GM12892 (cell line): ENCODE measurements at regions not wholly inside any gene's neighbourhood (a gene's known extent, or its start where the extent isn't known, plus 50 kb on each side); places are given as distances from the start of the nearest gene placed in this dataset.
"Not testable (repeated sequence)": the region's sequence is repeated elsewhere in the genome, so short reads cannot be mapped to it uniquely, and the experiment has no call there.

ENCODE experiments used
- DNase-seq: peaks from one replicate; pipeline ENCODE4 v3.0.0; 2011; ENCODE audit not compliant: insufficient read length
- FAIRE-seq: peaks from 2 replicates; lab custom pipeline; 2011; peaks lifted over from hg19 to GRCh38; lab: Jason Lieb, UNC
- POLR2A ChIP-seq: IDR thresholded peaks from 2 replicates; pipeline ENCODE4 v1.6.1; 2011; ENCODE audit warnings: low read depth, low read length, control low read depth
- POLR2AphosphoS5 ChIP-seq: IDR thresholded peaks from 2 replicates; pipeline ENCODE4 v1.6.1; 2011; ENCODE audit warnings: low read depth, low read length, control low read depth
- TAF1 ChIP-seq: IDR thresholded peaks from 2 replicates; pipeline ENCODE4 v1.6.1; 2011; ENCODE audit warnings: low read depth, mild to moderate bottlenecking, control low read depth, low read length, borderline replicate concordance

DNA sequence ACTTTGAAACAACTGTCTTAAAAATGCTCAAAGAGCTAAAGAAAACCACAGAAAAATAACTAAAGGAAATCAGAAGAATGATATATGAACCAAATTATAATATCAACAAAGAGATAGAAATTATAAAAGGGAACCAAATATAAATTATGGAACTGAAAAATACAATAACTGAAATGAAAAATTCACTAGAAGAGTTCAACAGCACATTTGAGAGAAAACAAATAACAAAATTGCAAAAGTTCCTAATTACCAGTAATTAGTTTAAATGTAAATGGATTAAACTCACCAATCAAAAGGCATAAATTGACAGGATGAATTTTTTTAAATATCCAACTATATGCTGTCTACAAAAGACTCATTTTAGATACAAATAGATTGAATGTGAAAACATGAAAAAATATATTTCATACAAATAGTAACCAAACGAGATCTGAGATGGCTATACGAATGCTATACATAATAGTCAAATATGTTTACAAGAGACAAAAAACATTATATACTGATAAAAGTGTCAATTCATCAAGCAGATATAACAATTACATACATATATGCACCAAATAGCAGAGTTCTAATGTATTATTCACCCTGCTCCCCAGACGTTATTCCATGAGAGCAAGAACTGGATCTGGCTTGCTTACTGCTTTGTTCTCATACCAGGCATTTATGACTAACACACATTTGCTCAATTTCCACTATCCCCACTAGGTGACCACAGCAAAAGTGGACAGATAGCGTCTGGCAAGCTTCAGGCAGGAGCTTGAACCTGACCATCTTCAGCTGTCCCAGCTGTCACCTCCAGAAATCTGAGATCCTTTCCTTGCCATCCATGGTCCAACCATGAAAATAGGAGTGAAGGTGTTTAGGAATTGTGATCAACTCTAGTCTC lies 72.4 kb upstream of the SIRPA start:
- FAIRE-seq (no peak), DNase-seq (no peak)
- TF ChIP-seq POLR2A = no peak
- no peak for TF ChIP-seq TAF1
- TF ChIP-seq POLR2AphosphoS5 = no peak

DNA sequence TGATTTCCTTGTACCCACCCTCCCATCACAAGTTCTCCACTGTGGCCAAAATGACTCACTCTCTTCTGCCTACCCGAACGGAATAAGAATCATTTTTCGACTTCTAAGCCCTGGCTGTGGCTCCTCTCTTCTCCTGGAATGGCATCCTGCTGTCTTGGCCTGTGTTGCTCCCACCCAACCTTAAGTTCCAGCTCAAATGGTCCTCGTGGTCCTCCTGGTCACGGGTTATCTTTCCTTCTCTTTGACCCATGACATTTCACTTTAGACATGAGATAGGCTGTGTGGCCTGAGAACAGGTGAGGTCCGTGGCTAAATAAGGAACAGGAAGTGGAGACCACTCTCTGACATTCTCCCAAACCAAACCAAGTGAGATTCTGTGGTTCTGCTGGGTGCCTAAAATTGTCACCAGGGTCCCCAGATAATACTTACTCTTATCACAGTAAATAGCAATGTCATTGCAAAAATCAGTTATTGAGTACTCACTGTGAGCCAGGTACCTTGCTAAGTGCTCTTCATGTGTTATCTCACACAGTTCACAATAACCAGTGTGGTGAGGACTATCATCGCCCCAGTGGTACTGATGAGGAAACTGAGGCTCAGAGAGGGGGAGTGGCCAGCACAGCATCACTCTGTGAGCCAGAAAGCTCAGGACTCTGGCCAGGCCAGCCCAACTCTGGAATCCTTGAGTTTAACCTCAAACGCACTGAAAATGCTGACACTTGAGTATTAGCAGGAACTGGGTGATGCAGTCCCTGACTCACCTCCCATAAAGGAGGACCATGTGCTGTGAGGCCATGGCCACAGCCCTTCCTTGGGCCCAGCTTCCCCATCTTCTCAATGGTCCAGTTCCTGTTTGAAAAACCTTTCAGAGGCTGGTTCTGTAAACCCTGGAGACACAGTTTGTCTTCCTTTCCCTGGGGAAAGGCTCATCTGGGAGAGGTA lies 74.8 kb upstream of the SIRPA start:
- TF ChIP-seq POLR2A (no peak), TAF1 (no peak), POLR2AphosphoS5 (no peak)
- no peak for DNase-seq
- FAIRE-seq = no peak

DNA sequence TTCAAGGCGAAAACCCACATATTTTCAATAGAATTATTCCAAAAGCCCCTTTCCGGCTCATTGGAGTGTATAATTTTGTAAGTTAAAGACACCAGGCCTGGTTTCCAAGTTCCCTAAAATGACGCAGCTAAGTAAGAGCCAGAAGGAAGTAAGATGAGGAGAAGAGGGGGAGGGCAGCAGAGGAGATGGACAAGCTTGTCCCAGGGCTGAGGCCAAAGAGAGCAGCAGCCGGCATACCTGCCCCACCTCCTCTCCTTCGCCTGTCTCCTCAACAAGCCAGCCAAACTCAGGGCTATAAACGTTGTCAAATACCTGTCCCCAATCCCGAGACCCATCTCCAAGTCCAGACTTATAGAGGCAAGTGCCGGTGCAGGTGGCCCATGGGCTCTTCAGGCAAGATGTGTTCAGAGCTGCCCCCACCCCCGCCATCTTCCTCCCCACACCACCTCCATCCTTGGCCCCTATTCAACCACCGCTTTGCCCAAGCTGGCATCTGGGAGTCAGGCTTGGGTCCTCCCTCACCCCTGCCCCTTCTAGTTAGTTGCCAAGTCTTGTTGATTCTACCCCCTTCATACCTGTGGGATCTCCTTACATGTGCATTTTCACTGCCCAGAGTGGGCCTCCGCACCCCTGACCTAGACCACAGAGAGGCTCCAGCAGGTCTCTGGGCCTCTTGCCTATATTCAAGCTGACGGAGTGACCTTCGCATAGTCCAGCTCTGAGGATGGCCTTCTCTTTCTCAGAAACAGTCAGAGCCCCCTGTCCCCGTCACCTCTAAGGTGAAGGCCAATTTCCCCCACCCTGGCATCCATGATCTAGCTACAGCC lies 75.7 kb upstream of the SIRPA start:
- FAIRE-seq (no peak), DNase-seq (no peak)
- no peak for TF ChIP-seq POLR2AphosphoS5
- no peak for TF ChIP-seq TAF1
- TF ChIP-seq POLR2A = no peak

- DNase-seq (no peak), FAIRE-seq (no peak)
- TF ChIP-seq TAF1 (no peak), POLR2AphosphoS5 (no peak), POLR2A (no peak)
Observed at GRCh38 chr20:1818895-1819294, 76.3 kb upstream of the SIRPA start.

DNA sequence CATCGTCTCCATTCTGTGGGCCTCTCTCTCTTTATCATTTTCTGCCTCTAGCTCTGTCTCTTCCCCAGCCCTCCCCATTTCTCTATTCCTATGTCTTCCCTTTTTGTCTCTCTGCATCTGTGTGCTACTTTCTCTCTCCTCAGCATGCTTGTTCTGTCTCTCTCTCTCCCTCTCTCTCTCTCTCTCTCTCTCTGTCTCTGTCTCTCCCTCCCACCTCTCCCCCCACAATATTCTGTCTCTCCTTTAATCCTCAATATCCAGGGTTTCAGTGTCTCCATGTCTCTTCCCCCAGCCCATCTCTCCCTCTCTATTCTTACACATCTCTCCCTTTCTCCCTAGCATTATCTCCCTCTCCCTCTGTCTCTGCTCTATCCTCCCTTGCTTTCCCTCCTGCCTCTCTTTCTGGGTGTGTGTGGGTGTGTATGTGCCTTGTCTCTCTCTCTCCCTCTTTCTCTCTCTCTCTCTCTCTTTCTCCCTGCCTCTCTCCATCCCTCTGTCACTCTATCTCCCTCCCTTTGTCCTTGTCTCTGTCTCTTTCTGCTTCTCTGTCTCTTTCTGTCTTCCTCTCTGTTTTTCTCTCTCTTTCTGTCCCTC lies 76.9 kb upstream of the SIRPA start:
- TF ChIP-seq TAF1 = no peak
- TF ChIP-seq POLR2AphosphoS5 = no peak
- no peak for TF ChIP-seq POLR2A
- DNase-seq = no peak
- no peak for FAIRE-seq

- no peak for DNase-seq
- FAIRE-seq = no peak
- TF ChIP-seq POLR2A (no peak), POLR2AphosphoS5 (no peak), TAF1 (no peak)
Observed at GRCh38 chr20:1817577-1818211, 77.5 kb upstream of the SIRPA start.

- DNase-seq = no peak
- TF ChIP-seq POLR2A (no peak), POLR2AphosphoS5 (no peak), TAF1 (no peak)
- no peak for FAIRE-seq
Observed at GRCh38 chr20:1816384-1817381, 78.5 kb upstream of the SIRPA start.

GRCh38 chr20:1815502-1816085 lies 79.6 kb upstream of the SIRPA start:
- TF ChIP-seq POLR2A = no peak
- TF ChIP-seq TAF1 = no peak
- TF ChIP-seq POLR2AphosphoS5 = no peak
- DNase-seq = no peak

GRCh38 chr20:1814861-1815260 lies 80.3 kb upstream of the SIRPA start:
- not testable (repeated sequence) for FAIRE-seq, DNase-seq

More at GRCh38 chr20:1815502-1816085, 79.6 kb upstream of the SIRPA start:
- no peak for FAIRE-seq
